Uterus (tissue), 3 donors: ENCODE measurements at regions not wholly inside any gene's neighbourhood (a gene's known extent, or its start where the extent isn't known, plus 50 kb on each side); places are given as distances from the start of the nearest gene placed in this dataset.
"Not testable (repeated sequence)": the region's sequence is repeated elsewhere in the genome, so short reads cannot be mapped to it uniquely, and the experiment has no call there.

Experiments
- DNase-seq, 2 donors: peaks; one replicate each; pipeline ENCODE4 v3.0.0-alpha.2; 2019 to 2020
- H3K27ac ChIP-seq, 2 donors: fragments of 200-600 bp; sonication (generic); 1 replicate in 1 of 2; 2 replicates in 1 of 2; pipeline ENCODE4 v1.5.1; 2016 to 2018
- H3K27me3 ChIP-seq, 2 donors: fragments of 200-600 bp; sonication (generic); one replicate each; pipeline ENCODE4 v1.5.1; 2018 to 2019; ENCODE audit warnings: control low read depth in 1 of 2
- H3K36me3 ChIP-seq, 2 donors: fragments of 200-600 bp; sonication (generic); one replicate each; pipeline ENCODE4 v1.5.1; 2019; ENCODE audit warnings: control low read depth in 1 of 2
- H3K4me1 ChIP-seq, 2 donors: fragments of 200-600 bp; sonication (generic); one replicate each; pipeline ENCODE4 v1.5.1; 2018 to 2019; ENCODE audit warnings: control low read depth in 1 of 2
- H3K4me3 ChIP-seq, 2 donors: fragments of 200-600 bp; sonication (generic); 1 replicate in 1 of 2; 2 replicates in 1 of 2; pipeline ENCODE4 v1.5.1; 2018 to 2019; ENCODE audit warnings: mild to moderate bottlenecking in 1 of 2
- H3K9me3 ChIP-seq, 2 donors: fragments of 200-600 bp; sonication (generic); one replicate each; pipeline ENCODE4 v1.5.1; 2019; ENCODE audit warnings: control low read depth in 1 of 2
- POLR2A ChIP-seq, 2 donors: fragments of 450-650 bp; IDR thresholded peaks; one replicate each; pipeline ENCODE4 v1.6.1; 2016; ENCODE audit warnings: antibody characterized with exemption in 2 of 2, mild to moderate bottlenecking in 1 of 2, moderate library complexity in 1 of 2
- intact Hi-C: fragments of 100-400 bp; cut with DNase I; formaldehyde crosslinking; loops from one replicate; pipeline ENCODE4 v1.15.1; 2023; ENCODE audit warnings: low total_unique reads
- TF ChIP-seq, protein P1 (sequence below), 4 experiments: fragments of 200-600 bp in 2 of 4; fragments of 450-650 bp in 2 of 4; sonication (generic) in 2 of 4; IDR thresholded peaks; one replicate each; pipeline ENCODE4 v1.5.1; 2016 to 2019; ENCODE audit warnings: antibody characterized with exemption in 4 of 4, mild to moderate bottlenecking in 2 of 4, moderate library complexity in 1 of 4
- donor health status: DM: yes; HTN: yes; CAD: no.

DNA sequence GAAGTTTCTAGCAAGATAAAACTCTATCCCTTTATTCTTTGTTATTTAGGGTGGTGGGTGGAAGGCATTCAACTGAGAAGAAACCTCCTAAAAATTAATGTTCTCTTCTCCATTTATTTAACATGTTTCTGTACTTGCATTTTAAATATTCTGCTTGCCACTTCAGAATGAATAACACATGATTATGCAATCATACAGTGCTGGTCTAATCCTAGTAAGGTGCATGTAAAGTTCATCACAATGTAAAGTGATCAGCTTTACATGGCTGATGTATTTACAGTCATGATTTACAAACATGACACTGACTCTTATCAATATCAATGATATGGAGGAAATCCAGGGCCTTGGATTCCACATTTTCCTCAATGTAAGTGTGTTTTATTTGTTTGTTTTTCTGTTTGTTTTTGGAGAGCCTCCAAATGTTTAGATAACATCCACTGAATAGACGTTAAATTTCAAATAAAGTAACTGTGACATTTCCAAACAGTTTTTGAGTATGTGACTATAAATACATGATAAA lies 342.1 kb upstream of the CTSO start:
- TF ChIP-seq, protein P1, sequence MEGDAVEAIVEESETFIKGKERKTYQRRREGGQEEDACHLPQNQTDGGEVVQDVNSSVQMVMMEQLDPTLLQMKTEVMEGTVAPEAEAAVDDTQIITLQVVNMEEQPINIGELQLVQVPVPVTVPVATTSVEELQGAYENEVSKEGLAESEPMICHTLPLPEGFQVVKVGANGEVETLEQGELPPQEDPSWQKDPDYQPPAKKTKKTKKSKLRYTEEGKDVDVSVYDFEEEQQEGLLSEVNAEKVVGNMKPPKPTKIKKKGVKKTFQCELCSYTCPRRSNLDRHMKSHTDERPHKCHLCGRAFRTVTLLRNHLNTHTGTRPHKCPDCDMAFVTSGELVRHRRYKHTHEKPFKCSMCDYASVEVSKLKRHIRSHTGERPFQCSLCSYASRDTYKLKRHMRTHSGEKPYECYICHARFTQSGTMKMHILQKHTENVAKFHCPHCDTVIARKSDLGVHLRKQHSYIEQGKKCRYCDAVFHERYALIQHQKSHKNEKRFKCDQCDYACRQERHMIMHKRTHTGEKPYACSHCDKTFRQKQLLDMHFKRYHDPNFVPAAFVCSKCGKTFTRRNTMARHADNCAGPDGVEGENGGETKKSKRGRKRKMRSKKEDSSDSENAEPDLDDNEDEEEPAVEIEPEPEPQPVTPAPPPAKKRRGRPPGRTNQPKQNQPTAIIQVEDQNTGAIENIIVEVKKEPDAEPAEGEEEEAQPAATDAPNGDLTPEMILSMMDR (IDR thresholded peaks at IDR 0.05): no peak
- no peak for TF ChIP-seq POLR2A (IDR thresholded peaks at IDR 0.05)
- intact Hi-C loops: no loop called here
- H3K27ac ChIP-seq: no peak overlapping the region
- DNase-seq: no peak
- no peaks in the 10 kb centered on the region for H3K4me1 ChIP-seq
- H3K4me3 ChIP-seq: no peak overlapping the region
- no peaks in the 10 kb centered on the region for H3K27me3 ChIP-seq
- H3K9me3 ChIP-seq: no peaks in the 10 kb centered on the region
- H3K36me3 ChIP-seq: no peaks in the 10 kb centered on the region

DNA sequence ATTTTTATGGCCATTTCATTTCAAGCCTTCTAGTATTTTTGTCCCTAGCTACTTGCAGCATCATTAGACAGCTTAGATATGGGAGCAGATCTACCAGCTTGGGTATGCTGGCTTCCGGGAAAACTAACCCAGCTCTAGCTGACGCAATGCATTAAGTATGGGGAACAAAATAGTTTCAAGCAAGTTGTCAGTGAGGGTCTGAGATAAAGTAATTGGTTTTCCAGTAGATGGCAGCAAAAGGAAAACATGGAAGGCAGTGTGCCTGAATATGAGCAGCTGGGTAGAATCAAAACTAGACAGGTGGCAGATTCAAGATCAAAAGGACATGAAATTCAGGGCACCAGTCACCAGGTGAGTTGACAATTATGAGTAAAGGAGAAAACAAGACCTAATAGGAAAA lies 340.9 kb upstream of the CTSO start:
- Histone ChIP-seq H3K27ac (no peak overlapping the region), H3K4me3 (no peak overlapping the region), H3K36me3 (no peaks in the 10 kb centered on the region), H3K4me1 (no peaks in the 10 kb centered on the region), H3K27me3 (no peaks in the 10 kb centered on the region), H3K9me3 (no peaks in the 10 kb centered on the region)
- intact Hi-C loops: no loop called here
- no peak for TF ChIP-seq POLR2A (IDR thresholded peaks at IDR 0.05)
- TF ChIP-seq, protein P1 (IDR thresholded peaks at IDR 0.05): peak in 2 of 4 experiments; percentile 11 to 20
- no peak for DNase-seq

DNA sequence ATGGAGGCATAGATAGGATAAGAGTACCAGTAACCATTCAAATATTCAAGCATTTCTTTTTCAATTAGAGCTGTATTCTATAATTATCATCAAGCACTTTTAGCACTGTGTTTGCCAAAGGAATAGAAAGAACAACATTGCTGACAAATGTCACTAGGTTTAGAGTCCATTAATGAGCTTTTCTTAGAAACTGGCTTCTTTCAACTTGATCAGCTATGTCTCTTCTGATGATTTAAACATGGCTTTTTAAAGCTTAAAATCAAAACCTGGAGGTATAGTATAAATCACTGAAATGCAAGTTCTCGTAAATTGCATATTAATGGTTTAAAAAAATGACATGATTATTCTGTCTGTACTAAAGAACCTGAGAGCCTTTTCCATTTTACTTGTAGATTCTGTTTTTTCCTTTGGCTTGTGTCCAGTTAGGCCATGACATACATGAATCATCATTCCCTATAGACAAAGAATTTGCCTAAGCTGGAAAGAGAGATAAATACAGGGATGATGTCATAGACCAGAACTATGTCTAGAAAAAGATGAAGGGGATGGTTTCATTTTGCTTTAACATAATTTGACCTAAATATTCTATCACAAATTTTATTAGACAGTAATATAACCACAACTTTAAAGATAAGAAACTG lies 340.1 kb upstream of the CTSO start:
- no peaks in the 10 kb centered on the region for H3K4me1 ChIP-seq
- no peak overlapping the region for H3K27ac ChIP-seq
- H3K36me3 ChIP-seq: no peaks in the 10 kb centered on the region
- intact Hi-C loops: no loop called here
- TF ChIP-seq, protein P1 (IDR thresholded peaks at IDR 0.05): no peak
- no peak for TF ChIP-seq POLR2A (IDR thresholded peaks at IDR 0.05)
- no peaks in the 10 kb centered on the region for H3K27me3 ChIP-seq
- no peak for DNase-seq
- H3K9me3 ChIP-seq: no peaks in the 10 kb centered on the region
- no peak overlapping the region for H3K4me3 ChIP-seq

DNA sequence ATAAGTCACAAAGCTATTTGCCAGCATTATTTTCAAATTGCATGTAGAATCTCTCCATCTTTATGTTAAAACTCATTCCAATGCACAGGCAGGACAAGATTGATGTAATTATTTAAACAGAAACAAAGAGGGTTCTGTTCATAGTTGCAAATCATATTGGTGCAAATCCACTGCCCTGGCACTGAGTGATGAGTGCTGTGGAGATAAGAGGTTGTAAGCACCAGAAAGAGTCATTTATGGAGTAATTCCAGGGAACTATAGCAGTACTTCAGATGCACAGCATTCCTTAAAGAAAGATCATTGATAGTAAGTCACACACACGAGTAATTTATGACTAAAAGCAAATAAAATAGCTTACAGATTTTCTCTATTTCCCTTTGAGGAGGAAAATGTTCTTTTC lies 337.7 kb upstream of the CTSO start:
- H3K9me3 ChIP-seq: no peaks in the 10 kb centered on the region
- no peak for DNase-seq
- H3K4me1 ChIP-seq: no peaks in the 10 kb centered on the region
- H3K4me3 ChIP-seq: no peak overlapping the region
- no peaks in the 10 kb centered on the region for H3K27me3 ChIP-seq
- TF ChIP-seq, protein P1 (IDR thresholded peaks at IDR 0.05): no peak
- no peak for TF ChIP-seq POLR2A (IDR thresholded peaks at IDR 0.05)
- intact Hi-C loops: no loop called here
- no peaks in the 10 kb centered on the region for H3K36me3 ChIP-seq
- H3K27ac ChIP-seq: no peak overlapping the region

DNA sequence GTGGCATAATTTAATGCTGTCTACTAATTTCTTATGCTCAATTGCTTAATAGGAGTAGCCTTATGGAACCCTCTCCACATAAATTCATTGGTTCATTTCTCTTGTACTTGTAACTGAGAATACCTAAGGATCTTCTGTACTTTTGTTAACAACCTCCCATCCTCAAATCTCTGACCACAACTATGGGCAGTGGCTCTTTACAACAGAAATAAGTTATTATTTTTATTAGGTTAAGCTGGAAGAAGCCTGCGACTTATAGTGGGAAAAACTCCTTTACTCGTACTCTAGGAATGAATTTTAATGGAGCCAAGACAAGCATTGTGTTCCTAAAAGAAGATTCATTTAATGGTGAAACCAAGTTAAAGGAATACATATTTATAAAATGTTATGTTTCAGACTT lies 337.1 kb upstream of the CTSO start:
- Histone ChIP-seq H3K27me3 (no peaks in the 10 kb centered on the region), H3K4me3 (no peak overlapping the region), H3K27ac (no peak overlapping the region), H3K9me3 (no peaks in the 10 kb centered on the region), H3K36me3 (no peaks in the 10 kb centered on the region), H3K4me1 (no peaks in the 10 kb centered on the region)
- intact Hi-C loops: no loop called here
- TF ChIP-seq, protein P1 (IDR thresholded peaks at IDR 0.05): no peak
- TF ChIP-seq POLR2A (IDR thresholded peaks at IDR 0.05): no peak
- DNase-seq: no peak

DNA sequence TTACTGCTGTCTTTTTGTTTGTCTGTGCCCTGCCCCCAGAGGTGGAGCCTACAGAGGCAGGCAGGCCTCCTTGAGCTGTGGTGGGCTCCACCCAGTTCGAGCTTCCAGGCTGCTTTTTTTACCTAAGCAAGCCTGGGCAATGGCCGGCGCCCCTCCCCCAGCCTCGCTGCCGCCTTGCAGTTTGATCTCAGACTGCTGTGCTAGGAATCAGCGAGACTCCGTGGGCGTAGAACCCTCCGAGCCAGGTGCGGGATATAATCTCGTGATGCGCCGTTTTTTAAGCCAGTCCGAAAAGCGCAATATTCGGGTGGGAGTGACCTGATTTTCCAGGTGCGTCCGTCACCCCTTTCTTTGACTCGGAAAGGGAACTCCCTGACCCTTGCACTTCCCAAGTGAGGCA lies 336.4 kb upstream of the CTSO start:
- H3K9me3 ChIP-seq, H3K27me3 ChIP-seq, H3K27ac ChIP-seq, intact Hi-C loops, H3K4me1 ChIP-seq, DNase-seq, H3K4me3 ChIP-seq, H3K36me3 ChIP-seq: not testable (repeated sequence)
